Right forelimb (tissue), 1 donor: ENCODE measurements at regions not wholly inside any gene's neighbourhood (a gene's known extent, or its start where the extent isn't known, plus 50 kb on each side); places are given as distances from the start of the nearest gene placed in this dataset.
"Not testable (repeated sequence)": the region's sequence is repeated elsewhere in the genome, so short reads cannot be mapped to it uniquely, and the experiment has no call there.

Experiments used
- DNase-seq: peaks from one replicate; pipeline ENCODE4 v3.0.0-alpha.2; 2018

- no peak for DNase-seq
These were observed 1027.5 kb downstream of the GATA3 start for GRCh38 chr10:9081961-9082360.

DNA sequence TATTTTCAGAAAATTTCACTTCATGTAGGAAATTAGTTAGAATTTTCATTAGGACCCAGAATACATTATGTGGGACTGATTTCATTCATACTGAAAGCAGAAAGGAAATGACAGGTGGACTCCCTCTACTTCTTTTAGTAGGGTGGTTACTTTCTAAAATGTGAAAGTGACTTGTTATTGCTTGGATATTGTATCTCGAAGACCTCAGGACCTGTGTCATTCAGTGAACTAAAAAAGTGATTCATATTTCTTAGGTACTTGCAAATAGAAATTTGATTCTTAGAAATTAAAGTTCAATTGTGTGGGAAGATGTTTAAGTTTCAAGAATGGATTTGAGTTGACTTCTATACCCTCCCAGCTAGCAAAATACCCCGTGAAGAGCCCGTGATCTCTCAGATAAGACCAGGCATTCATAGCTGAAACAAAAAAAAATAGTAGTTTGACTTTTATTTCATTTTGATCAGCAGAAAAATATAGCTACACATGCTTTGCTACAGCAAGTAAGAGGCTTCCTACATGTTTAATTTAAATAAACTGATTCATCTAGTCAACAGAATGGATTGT, 1037.1 kb downstream of the GATA3 start:
- DNase-seq = no peak

GRCh38 chr10:9096288-9096687, 1041.8 kb downstream of the GATA3 start:
- DNase-seq = no peak

- no peak for DNase-seq
These were observed 1042.9 kb downstream of the GATA3 start for GRCh38 chr10:9097206-9097990.

DNA sequence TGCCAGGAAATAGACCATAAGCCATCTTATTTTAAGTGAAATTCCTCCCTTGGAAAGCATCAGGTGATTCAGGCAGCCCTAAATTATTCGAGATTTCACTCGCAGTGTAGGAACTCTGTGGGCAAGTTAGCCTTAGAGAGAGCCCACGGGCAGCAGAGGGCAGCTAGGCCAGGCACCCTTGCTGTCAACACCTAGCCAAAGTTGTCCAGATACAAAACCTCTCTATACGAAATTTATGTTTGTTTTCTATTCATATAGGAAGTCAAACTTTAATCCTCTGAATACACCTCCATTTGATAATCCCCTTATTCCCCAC, 1043.5 kb downstream of the GATA3 start:
- no peak for DNase-seq

DNA sequence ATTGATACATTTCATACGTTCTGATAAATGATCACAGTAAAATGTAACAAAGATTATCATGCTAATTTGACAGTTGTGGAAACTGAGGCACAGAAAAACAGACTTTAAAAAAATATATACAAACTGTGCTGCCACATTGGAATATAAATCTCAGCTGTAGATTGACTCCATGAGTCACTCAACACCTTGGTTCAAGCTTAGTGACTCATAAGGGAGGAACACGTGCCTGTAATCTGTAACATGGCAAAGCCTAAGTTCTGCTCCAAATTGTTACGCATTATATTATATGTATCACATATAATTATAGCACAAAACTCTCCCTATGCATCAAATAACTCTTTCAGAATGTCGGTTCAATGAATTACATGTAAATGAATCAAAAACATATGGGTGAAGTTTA, 1047.5 kb downstream of the GATA3 start:
- no peak for DNase-seq

GRCh38 chr10:9103301-9103700, 1048.8 kb downstream of the GATA3 start:
- no peak for DNase-seq

GRCh38 chr10:9111976-9112375, 1057.5 kb downstream of the GATA3 start:
- DNase-seq = no peak

DNA sequence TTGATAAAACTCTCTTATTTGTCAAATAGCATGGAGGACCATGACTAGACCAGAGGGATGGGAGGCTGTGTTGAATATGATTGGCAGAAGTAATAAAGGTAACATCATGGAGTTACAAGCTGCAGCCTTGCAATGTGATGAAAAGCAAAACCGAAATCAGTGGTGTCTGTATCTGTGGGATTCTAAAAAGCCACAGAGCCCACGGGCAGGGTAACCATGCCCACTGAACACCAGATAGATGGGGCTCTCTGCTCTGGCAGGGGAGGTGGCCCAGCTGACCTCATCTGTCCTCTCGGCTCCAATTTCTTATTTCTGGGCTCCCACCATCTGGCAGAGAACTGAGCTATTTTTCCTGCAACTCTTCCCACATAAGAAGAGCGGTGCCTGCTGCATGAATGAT, 1072.2 kb downstream of the GATA3 start:
- DNase-seq = no peak

DNA sequence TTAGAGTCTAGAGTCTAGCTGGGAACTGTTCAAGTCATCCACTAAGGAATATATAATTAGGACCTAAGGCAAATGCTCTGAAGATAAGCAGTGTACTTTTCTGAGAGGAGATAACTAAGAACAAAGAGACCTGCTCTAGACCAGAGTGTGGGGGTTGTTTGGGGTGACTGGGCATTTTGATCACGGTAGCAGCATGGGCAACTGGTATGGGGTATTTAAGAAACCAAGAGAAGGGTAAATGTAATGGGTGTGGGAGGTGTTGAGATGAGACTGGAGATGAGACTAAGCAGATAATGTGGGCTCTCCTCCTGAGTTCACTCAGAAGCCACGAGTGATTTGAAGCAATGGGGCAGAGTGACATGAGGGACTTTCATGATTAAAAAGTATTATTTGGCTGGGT, 1082.9 kb downstream of the GATA3 start:
- no peak for DNase-seq

GRCh38 chr10:9138829-9139228, 1084.3 kb downstream of the GATA3 start:
- DNase-seq = not testable (repeated sequence)

DNA sequence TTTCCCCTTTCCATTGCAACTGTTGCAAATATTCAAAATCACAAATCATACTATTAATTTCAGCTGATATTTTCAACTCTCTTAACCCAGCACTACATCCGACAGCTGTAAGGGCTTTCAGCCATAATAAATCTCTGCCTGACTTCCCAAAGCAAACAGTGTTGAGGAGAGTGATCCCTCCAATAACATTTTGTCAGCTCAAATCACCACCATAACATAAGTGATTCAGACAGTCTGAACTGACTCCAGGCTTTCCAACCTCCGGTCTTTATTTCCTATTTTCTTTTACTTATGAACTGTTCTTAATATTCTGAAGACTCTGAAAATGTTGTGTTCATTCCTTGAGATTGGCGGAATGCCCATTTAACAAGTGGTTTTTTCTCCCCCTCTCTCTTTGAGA, 1085.9 kb downstream of the GATA3 start:
- DNase-seq = no peak

DNA sequence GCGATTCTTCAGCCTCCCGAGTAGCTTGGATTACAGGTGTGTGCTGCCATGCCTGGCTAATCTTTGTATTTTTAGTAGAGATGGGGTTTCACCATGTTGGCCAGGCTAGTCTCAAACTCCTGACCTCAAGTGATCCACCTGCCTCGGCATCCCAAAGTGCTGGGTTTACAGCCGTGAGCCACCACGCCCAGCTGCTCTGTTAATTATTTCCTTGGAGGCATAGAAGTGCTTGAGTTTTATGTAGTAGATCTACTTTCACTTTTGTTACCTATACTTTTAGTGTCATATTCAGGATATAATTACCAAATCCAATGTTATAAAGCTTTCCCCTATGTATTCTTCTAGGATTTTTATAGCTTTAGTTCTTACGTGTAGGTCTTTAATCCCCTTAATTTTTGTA, 1093.0 kb downstream of the GATA3 start:
- no peak for DNase-seq

DNA sequence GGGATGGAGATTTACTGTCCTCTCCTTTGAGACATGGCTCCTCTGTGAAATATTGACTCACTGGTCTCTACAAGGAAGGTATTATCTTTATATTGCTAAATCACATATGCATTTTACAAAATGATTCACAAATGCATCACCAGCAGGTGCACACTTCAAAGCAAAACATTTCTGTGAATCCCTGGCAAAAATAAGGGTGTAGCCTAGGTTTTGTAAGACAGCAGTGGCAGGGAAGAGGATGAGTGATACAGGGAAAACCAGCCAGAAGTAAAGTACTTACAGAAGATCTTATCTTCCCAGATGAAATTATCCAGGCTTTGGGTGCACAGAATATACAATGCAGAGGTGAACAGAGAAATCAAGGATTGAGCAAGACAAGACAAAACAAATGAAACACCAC, 1094.6 kb downstream of the GATA3 start:
- no peak for DNase-seq

- DNase-seq = not testable (repeated sequence)
These were observed 1098.6 kb downstream of the GATA3 start for GRCh38 chr10:9153057-9153456.

DNA sequence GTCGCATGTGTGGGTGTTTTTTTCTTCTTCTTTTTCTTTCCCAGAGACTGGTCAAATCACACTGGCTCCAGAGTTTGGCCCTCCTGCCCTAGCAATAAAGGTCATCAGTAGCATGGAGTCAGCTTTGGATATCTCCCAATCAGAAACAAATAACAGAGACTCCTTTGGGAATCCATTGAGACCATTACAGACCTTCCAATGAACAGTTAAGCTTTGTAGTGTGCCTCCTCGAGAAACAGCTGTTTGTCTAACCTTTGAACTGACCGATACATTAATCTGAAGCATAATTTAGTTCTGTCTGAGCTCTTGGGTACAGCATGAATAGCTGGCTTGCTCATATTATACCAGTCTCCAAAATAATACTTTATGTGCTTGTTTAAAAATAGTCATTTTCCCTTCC, 1103.2 kb downstream of the GATA3 start:
- DNase-seq = no peak

- no peak for DNase-seq
These were observed 1104.2 kb downstream of the GATA3 start for GRCh38 chr10:9158675-9159074.

DNA sequence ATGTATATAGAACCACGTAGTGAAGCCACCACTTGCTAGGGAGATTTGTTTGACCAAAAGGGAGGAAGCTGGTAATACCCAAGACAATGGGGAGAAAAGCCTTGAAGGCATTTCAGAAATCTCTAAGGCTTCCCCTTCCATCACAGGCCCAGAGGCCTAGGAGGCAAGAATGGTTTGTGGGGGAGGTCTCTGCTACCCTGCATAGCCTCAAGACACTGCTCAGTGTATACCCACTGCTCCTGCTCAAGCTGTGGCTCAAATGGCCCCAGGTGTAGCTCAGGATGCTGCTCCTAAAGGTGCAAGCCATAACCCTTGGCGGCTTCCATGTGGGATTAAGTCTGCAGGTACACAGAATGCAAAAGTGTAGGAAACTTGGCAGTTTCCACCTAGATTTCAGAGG, 1105.8 kb downstream of the GATA3 start:
- no peak for DNase-seq

GRCh38 chr10:9163699-9164098, 1109.2 kb downstream of the GATA3 start:
- no peak for DNase-seq

GRCh38 chr10:9166770-9167169, 1112.3 kb downstream of the GATA3 start:
- no peak for DNase-seq

DNA sequence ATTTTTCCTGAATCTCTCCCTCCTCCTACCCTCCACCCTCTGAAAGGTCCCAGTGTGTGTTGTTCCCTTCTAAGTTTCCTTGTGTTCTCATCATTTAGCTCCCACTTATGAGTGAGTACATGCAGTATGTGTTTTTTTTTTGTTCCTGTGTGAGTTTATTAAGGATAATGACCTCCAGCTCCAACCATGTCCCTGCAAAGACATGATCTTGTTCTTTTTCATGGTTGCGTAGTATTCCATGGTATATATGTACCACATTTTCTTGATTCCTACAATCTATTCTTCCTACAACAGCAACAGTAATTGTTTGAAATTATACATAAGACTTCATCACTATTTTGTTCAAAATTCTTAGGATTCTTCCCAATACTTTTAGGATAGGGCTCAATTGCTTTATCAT, 1117.8 kb downstream of the GATA3 start:
- DNase-seq = no peak

- DNase-seq = no peak
These were observed 1120.7 kb downstream of the GATA3 start for GRCh38 chr10:9175200-9175599.

GRCh38 chr10:9183197-9183880, 1128.9 kb downstream of the GATA3 start:
- not testable (repeated sequence) for DNase-seq

DNA sequence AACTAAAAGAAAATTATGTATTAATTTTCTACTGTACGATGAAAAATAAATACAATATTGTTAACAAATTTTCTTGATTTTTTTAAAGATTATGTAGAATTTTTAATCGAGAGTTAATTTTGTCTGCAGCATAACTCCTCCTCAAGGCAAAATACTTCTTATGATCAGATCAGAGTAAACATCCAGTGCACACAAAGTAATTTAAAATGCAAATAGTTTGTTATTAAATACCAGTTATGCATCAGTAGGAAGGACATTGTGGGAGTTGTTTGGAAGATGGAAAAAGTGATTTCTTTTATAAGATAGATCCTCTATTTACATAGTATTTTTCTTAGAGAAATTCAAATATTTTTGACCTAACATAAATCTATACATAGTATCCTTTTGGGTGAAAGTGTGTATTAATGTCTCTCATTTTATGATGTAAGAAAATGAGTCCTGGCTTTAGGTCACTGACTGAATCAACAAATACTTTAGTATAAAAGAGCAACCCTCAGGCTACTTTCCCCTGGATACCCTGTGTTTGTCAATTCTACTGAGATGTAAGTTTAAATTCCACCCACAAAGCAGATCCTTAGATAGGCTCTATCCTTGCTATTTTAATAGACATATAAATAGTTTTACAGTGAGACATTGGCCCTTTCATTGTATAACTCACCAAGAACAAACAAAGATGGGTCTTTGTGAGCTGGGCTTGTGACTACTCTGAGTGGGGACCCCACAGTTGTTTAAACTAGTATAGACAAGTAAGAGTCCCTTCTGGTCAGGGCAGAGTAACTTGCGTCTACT, 1133.7 kb downstream of the GATA3 start:
- no peak for DNase-seq
